H54 (cell line): ENCODE measurements at regions not wholly inside any gene's neighbourhood (a gene's known extent, or its start where the extent isn't known, plus 50 kb on each side); places are given as distances from the start of the nearest gene placed in this dataset.

Source experiments
- DNase-seq: peaks from one replicate; pipeline ENCODE4 v3.0.0; 2011; ENCODE audit warnings: low spot score, mixed read lengths; ENCODE audit not compliant: insufficient read length
- FAIRE-seq: peaks from 3 replicates; lab custom pipeline; 2011; peaks lifted over from hg19 to GRCh38; lab: Jason Lieb, UNC
- POLR2A ChIP-seq: IDR thresholded peaks from 2 replicates; pipeline ENCODE4 v1.6.1; 2011; ENCODE audit warnings: low read depth, mild to moderate bottlenecking, low read length

- DNase-seq (no peak), FAIRE-seq (no peak)
- TF ChIP-seq POLR2A: no peak
These were observed 94.3 kb upstream of the CD55 start for GRCh38 chr1:207227131-207227630.

- FAIRE-seq: no peak
- TF ChIP-seq POLR2A: no peak
- no peak for DNase-seq
These were observed 92.5 kb upstream of the CD55 start for GRCh38 chr1:207228987-207229386.

- FAIRE-seq (peak; percentile 57), DNase-seq (no peak)
- no peak for TF ChIP-seq POLR2A
These were observed 91.0 kb upstream of the CD55 start for GRCh38 chr1:207230441-207230840.

GRCh38 chr1:207234690-207235089 lies 86.8 kb upstream of the CD55 start:
- no peak for FAIRE-seq
- no peak for DNase-seq
- TF ChIP-seq POLR2A: no peak

GRCh38 chr1:207239874-207240273 lies 81.6 kb upstream of the CD55 start:
- no peak for TF ChIP-seq POLR2A
- DNase-seq (no peak), FAIRE-seq (no peak)

GRCh38 chr1:207240325-207241101 lies 81.0 kb upstream of the CD55 start:
- DNase-seq: no peak
- TF ChIP-seq POLR2A: no peak
- peak; percentile 33 for FAIRE-seq

GRCh38 chr1:207241164-207241934 lies 80.1 kb upstream of the CD55 start:
- peak; percentile 6 for FAIRE-seq
- no peak for DNase-seq
- no peak for TF ChIP-seq POLR2A

GRCh38 chr1:207243442-207244408 lies 77.8 kb upstream of the CD55 start:
- DNase-seq (no peak), FAIRE-seq (peak; percentile 43)
- no peak for TF ChIP-seq POLR2A

GRCh38 chr1:207244409-207244801 lies 77.1 kb upstream of the CD55 start:
- DNase-seq (no peak), FAIRE-seq (no peak)
- no peak for TF ChIP-seq POLR2A

- DNase-seq: no peak
These were observed 76.4 kb upstream of the CD55 start for GRCh38 chr1:207245124-207245523.

GRCh38 chr1:207248544-207249198 lies 72.8 kb upstream of the CD55 start:
- no peak for TF ChIP-seq POLR2A
- no peak for DNase-seq
- no peak for FAIRE-seq

More at GRCh38 chr1:207245124-207245523, 76.4 kb upstream of the CD55 start:
- TF ChIP-seq POLR2A: no peak
- FAIRE-seq: no peak

GRCh38 chr1:207250431-207250830 lies 71.0 kb upstream of the CD55 start:
- FAIRE-seq: no peak
- TF ChIP-seq POLR2A: no peak
- DNase-seq: no peak

GRCh38 chr1:207251066-207251465 lies 70.4 kb upstream of the CD55 start:
- DNase-seq (no peak), FAIRE-seq (no peak)
- no peak for TF ChIP-seq POLR2A
